GM23338 (cell line): ENCODE measurements at regions not wholly inside any gene's neighbourhood (a gene's known extent, or its start where the extent isn't known, plus 50 kb on each side); places are given as distances from the start of the nearest gene placed in this dataset.

ENCODE experiments used
- ATAC-seq: fragments of 200-7000 bp; cut with Tn5 transposase; 3 replicates; pipeline ENCODE4 v1.9.1; 2020
- DNase-seq: peaks from one replicate; pipeline ENCODE4 v3.0.0-alpha.2; 2015; ENCODE audit warnings: low spot score
- H2AFZ ChIP-seq: fragments of 200-600 bp; sonication (generic); 2 replicates; pipeline ENCODE4 v1.8.0; 2016; ENCODE audit warnings: antibody characterized with exemption, mild to moderate bottlenecking, moderate library complexity
- H3F3A ChIP-seq: fragments of 200-600 bp; sonication (generic); replicated peaks from 2 replicates; pipeline ENCODE4 v1.8.0; 2017; ENCODE audit warnings: antibody characterized with exemption, mixed run types, low read depth
- H3K27ac ChIP-seq: fragments of 200-600 bp; sonication (generic); 2 replicates; pipeline ENCODE4 v1.6.1; 2016; ENCODE audit warnings: low read depth
- H3K27me3 ChIP-seq: fragments of 200-600 bp; sonication (generic); 2 replicates; pipeline ENCODE4 v1.8.0; 2016; ENCODE audit warnings: mild to moderate bottlenecking, mixed run types, moderate library complexity; ENCODE audit not compliant: insufficient read depth
- H3K36me3 ChIP-seq: fragments of 200-600 bp; sonication (generic); 2 replicates; pipeline ENCODE4 v1.8.0; 2016; ENCODE audit warnings: mild to moderate bottlenecking; ENCODE audit not compliant: insufficient read depth
- H3K4me1 ChIP-seq: fragments of 200-600 bp; sonication (generic); 2 replicates; pipeline ENCODE4 v1.8.0; 2016; ENCODE audit warnings: mild to moderate bottlenecking, moderate library complexity; ENCODE audit not compliant: insufficient read depth
- H3K4me2 ChIP-seq: fragments of 200-600 bp; sonication (generic); 2 replicates; pipeline ENCODE4 v1.7.1; 2017; ENCODE audit warnings: mixed run types
- H3K4me3 ChIP-seq: fragments of 200-600 bp; sonication (generic); 2 replicates; pipeline ENCODE4 v1.6.1; 2016; ENCODE audit warnings: mixed run types
- H3K79me2 ChIP-seq: fragments of 200-600 bp; sonication (generic); replicated peaks from 2 replicates; pipeline ENCODE4 v1.8.0; 2017; ENCODE audit warnings: mild to moderate bottlenecking; ENCODE audit not compliant: insufficient read depth
- H3K9me2 ChIP-seq: fragments of 200-600 bp; sonication (generic); 2 replicates; pipeline ENCODE4 v1.8.0; 2017; ENCODE audit not compliant: insufficient read depth
- H4K20me1 ChIP-seq: fragments of 200-600 bp; sonication (generic); replicated peaks from 2 replicates; pipeline ENCODE4 v1.8.0; 2017; ENCODE audit warnings: mild to moderate bottlenecking; ENCODE audit not compliant: insufficient read depth
- H3K27ac Mint-ChIP-seq: 2 replicates; pipeline ENCODE4 v1.8.0; 2020; ENCODE audit warnings: inconsistent platforms, mild to moderate bottlenecking, moderate library complexity, mixed read lengths
- H3K27me3 Mint-ChIP-seq: 3 replicates; pipeline ENCODE4 v1.8.0; 2022; ENCODE audit warnings: low read depth, mild to moderate bottlenecking, moderate library complexity, mixed read lengths, inconsistent platforms; ENCODE audit not compliant: insufficient read depth, poor library complexity
- H3K36me3 Mint-ChIP-seq: 3 replicates; pipeline ENCODE4 v1.8.0; 2021; ENCODE audit warnings: low read depth, mild to moderate bottlenecking, inconsistent platforms, moderate library complexity, mixed read lengths
- H3K4me1 Mint-ChIP-seq: 3 replicates; pipeline ENCODE4 v1.8.0; 2020; ENCODE audit warnings: mild to moderate bottlenecking, inconsistent platforms, mixed read lengths
- H3K4me3 Mint-ChIP-seq: 3 replicates; pipeline ENCODE4 v1.8.0; 2021; ENCODE audit warnings: moderate library complexity, mild to moderate bottlenecking, inconsistent platforms, mixed read lengths
- H3K9me3 Mint-ChIP-seq: 3 replicates; pipeline ENCODE4 v1.8.0; 2020; ENCODE audit warnings: moderate library complexity, mild to moderate bottlenecking, inconsistent platforms, mixed read lengths
- CREB1 ChIP-seq: fragments of 250-450 bp; sonication (Bioruptor Pico); IDR thresholded peaks from 2 replicates; pipeline ENCODE4 v1.5.0; 2020; ENCODE audit warnings: low read depth, mild to moderate bottlenecking, moderate library complexity
- EZH2 ChIP-seq: fragments of 200-600 bp; sonication (generic); IDR thresholded peaks from one replicate; pipeline ENCODE4 v1.8.0; 2017; ENCODE audit warnings: antibody characterized with exemption, mild to moderate bottlenecking, low read depth; ENCODE audit not compliant: unreplicated experiment
- EZH2phosphoT487 ChIP-seq: fragments of 200-600 bp; sonication (generic); IDR thresholded peaks from one replicate; pipeline ENCODE4 v1.8.1; 2018; ENCODE audit warnings: antibody characterized with exemption; ENCODE audit not compliant: unreplicated experiment
- JUNB ChIP-seq: IDR thresholded peaks from one replicate; pipeline ENCODE4 v1.6.1; 2016; ENCODE audit warnings: antibody characterized with exemption; ENCODE audit not compliant: unreplicated experiment
- NANOG ChIP-seq: IDR thresholded peaks from 2 replicates; pipeline ENCODE4 v1.6.1; 2016; ENCODE audit warnings: antibody characterized with exemption, borderline replicate concordance
- STAT1 ChIP-seq: IDR thresholded peaks from one replicate; pipeline ENCODE4 v1.6.1; 2016; ENCODE audit warnings: antibody characterized with exemption; ENCODE audit not compliant: unreplicated experiment
- ZNF331 ChIP-seq: fragments of 250-450 bp; sonication (Bioruptor Pico); IDR thresholded peaks from 2 replicates; pipeline ENCODE4 v1.5.0; 2020; ENCODE audit warnings: low read depth, mild to moderate bottlenecking, moderate library complexity
- TF ChIP-seq, protein P1 (sequence below): IDR thresholded peaks from one replicate; pipeline ENCODE4 v1.6.1; 2018; ENCODE audit warnings: antibody characterized with exemption; ENCODE audit not compliant: unreplicated experiment
- TF ChIP-seq, protein P2 (sequence below): IDR thresholded peaks from 2 replicates; pipeline ENCODE4 v1.6.1; 2016; ENCODE audit warnings: antibody characterized with exemption
- TF ChIP-seq, protein P3 (sequence below), 2 experiments: fragments of 200-600 bp in 1 of 2; sonication (generic) in 1 of 2; conservative IDR thresholded peaks; 2 replicates each; pipeline versions ENCODE4 v1.5.1 to v1.6.1; 2016 to 2017; ENCODE audit warnings: antibody characterized with exemption in 2 of 2, low read depth in 2 of 2, mild to moderate bottlenecking in 2 of 2, moderate library complexity in 1 of 2

DNA sequence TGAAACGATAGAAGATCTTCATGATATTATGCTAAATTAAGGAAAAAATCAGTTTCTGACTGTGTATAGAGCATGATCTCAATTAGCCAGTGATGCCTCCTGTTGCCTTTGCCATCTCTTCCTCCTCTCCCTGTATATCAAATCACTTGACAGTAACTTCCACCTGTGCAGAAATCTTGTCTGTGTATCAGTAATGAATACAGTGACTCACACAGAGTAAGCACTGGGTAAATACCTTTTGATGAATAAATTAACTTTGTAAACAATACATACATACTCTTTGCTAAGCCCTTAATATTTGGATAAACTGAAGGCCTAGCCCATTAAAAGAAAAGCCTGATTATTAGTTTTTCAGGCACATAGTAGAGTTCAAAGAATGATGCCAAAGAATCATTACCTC lies 610.6 kb upstream of the NRP1 start:
- H3F3A ChIP-seq, result no peaks in the 10 kb centered on the region
- Mint-ChIP-seq H3K4me1 (peaks cover 4% of the 10 kb centered on the region), H3K27me3 (no peaks in the 10 kb centered on the region), H3K4me3 (no peak overlapping the region), H3K27ac (no peak overlapping the region), H3K36me3 (peaks cover 14% of the 10 kb centered on the region), H3K9me3 (peaks cover 21% of the 10 kb centered on the region)
- 0 out of 2 replicates have a peak, but pooled peaks cover 6% of the 10 kb centered on the region for H3K36me3 ChIP-seq
- no peaks in the 10 kb centered on the region for H3K79me2 ChIP-seq
- ATAC-seq, result no peak
- no peaks in the 10 kb centered on the region for H4K20me1 ChIP-seq
- no peak overlapping the region for H2AFZ ChIP-seq
- H3K9me2 ChIP-seq, result peaks cover 8% of the 10 kb centered on the region; the same call in 1 of the 2 replicates
- no peaks in the 10 kb centered on the region for H3K4me1 ChIP-seq
- H3K4me3 ChIP-seq, result no peak overlapping the region
- no peak for DNase-seq
- H3K4me2 ChIP-seq, result no peak overlapping the region
- H3K27me3 ChIP-seq, result no peaks in the 10 kb centered on the region
- no peak overlapping the region for H3K27ac ChIP-seq
- TF ChIP-seq EZH2 (no peak), STAT1 (no peak), EZH2phosphoT487 (no peak), ZNF331 (CRISPR knock-in tag) (no peak), CREB1 (CRISPR knock-in tag) (no peak), NANOG (no peak), JUNB (no peak)
- TF ChIP-seq, protein P1, sequence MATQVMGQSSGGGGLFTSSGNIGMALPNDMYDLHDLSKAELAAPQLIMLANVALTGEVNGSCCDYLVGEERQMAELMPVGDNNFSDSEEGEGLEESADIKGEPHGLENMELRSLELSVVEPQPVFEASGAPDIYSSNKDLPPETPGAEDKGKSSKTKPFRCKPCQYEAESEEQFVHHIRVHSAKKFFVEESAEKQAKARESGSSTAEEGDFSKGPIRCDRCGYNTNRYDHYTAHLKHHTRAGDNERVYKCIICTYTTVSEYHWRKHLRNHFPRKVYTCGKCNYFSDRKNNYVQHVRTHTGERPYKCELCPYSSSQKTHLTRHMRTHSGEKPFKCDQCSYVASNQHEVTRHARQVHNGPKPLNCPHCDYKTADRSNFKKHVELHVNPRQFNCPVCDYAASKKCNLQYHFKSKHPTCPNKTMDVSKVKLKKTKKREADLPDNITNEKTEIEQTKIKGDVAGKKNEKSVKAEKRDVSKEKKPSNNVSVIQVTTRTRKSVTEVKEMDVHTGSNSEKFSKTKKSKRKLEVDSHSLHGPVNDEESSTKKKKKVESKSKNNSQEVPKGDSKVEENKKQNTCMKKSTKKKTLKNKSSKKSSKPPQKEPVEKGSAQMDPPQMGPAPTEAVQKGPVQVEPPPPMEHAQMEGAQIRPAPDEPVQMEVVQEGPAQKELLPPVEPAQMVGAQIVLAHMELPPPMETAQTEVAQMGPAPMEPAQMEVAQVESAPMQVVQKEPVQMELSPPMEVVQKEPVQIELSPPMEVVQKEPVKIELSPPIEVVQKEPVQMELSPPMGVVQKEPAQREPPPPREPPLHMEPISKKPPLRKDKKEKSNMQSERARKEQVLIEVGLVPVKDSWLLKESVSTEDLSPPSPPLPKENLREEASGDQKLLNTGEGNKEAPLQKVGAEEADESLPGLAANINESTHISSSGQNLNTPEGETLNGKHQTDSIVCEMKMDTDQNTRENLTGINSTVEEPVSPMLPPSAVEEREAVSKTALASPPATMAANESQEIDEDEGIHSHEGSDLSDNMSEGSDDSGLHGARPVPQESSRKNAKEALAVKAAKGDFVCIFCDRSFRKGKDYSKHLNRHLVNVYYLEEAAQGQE, result no peak
- TF ChIP-seq, protein P2, sequence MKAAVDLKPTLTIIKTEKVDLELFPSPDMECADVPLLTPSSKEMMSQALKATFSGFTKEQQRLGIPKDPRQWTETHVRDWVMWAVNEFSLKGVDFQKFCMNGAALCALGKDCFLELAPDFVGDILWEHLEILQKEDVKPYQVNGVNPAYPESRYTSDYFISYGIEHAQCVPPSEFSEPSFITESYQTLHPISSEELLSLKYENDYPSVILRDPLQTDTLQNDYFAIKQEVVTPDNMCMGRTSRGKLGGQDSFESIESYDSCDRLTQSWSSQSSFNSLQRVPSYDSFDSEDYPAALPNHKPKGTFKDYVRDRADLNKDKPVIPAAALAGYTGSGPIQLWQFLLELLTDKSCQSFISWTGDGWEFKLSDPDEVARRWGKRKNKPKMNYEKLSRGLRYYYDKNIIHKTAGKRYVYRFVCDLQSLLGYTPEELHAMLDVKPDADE, result no peak
- TF ChIP-seq, protein P3, sequence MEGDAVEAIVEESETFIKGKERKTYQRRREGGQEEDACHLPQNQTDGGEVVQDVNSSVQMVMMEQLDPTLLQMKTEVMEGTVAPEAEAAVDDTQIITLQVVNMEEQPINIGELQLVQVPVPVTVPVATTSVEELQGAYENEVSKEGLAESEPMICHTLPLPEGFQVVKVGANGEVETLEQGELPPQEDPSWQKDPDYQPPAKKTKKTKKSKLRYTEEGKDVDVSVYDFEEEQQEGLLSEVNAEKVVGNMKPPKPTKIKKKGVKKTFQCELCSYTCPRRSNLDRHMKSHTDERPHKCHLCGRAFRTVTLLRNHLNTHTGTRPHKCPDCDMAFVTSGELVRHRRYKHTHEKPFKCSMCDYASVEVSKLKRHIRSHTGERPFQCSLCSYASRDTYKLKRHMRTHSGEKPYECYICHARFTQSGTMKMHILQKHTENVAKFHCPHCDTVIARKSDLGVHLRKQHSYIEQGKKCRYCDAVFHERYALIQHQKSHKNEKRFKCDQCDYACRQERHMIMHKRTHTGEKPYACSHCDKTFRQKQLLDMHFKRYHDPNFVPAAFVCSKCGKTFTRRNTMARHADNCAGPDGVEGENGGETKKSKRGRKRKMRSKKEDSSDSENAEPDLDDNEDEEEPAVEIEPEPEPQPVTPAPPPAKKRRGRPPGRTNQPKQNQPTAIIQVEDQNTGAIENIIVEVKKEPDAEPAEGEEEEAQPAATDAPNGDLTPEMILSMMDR (conservative IDR thresholded peaks at IDR 0.05; ENCODE audit: low read depth in 2 of 2), result no peak
